ENCODE measurements at regions not wholly inside any gene's neighbourhood (a gene's known extent, or its start where the extent isn't known, plus 50 kb on each side); places are given as distances from the start of the nearest gene placed in this dataset.
"Not testable (repeated sequence)": the region's sequence is repeated elsewhere in the genome, so short reads cannot be mapped to it uniquely, and the experiment has no call there.

GRCh38 chr21:9188322-9188721, 1333.1 kb upstream of the TPTE start:
- H3K4me3 ChIP-seq; H3K9me3 ChIP-seq; H3K27ac ChIP-seq; intact Hi-C loops (cut with DNase I); H3K36me3 ChIP-seq; H3K4me1 ChIP-seq (ENCODE audit: insufficient read depth); H3K27me3 ChIP-seq: not testable (repeated sequence)
- 54 to 64% (median 62%) methylated on average over 4 to 5 of the region's 6 CpGs for WGBS, 3 donors
- DNase-seq: peak in 1 of 5 donors; percentile 2

All from ovary (tissue), 7 donors.